Neuronal stem cell (in vitro differentiated cells): ENCODE measurements at regions not wholly inside any gene's neighbourhood (a gene's known extent, or its start where the extent isn't known, plus 50 kb on each side); places are given as distances from the start of the nearest gene placed in this dataset.
A peak's percentile ranks its signal among the peaks of the same experiment; 100 is the strongest.

Experiments
- DNase-seq: peaks from one replicate; pipeline ENCODE4 v3.0.0-alpha.2; 2013; ENCODE audit warnings: low spot score
- H2AFZ ChIP-seq: one replicate; pipeline ENCODE4 v1.6.1; 2013; ENCODE audit warnings: mild to moderate bottlenecking, low read length, inconsistent platforms
- H2AK5ac ChIP-seq: 2 replicates; pipeline ENCODE4 v1.6.1; 2013; ENCODE audit warnings: low read depth, mild to moderate bottlenecking, inconsistent platforms, low read length, moderate library complexity, mixed read lengths
- H2BK120ac ChIP-seq: 2 replicates; pipeline ENCODE4 v1.6.1; 2013; ENCODE audit warnings: low read depth, mild to moderate bottlenecking, inconsistent platforms, low read length, moderate library complexity, mixed read lengths
- H2BK12ac ChIP-seq: one replicate; pipeline ENCODE4 v1.6.1; 2013; ENCODE audit warnings: low read length, inconsistent platforms
- H2BK15ac ChIP-seq: 2 replicates; pipeline ENCODE4 v1.6.1; 2013; ENCODE audit warnings: mild to moderate bottlenecking, low read length, inconsistent platforms, mixed read lengths
- H2BK5ac ChIP-seq: one replicate; pipeline ENCODE4 v1.6.1; 2013; ENCODE audit warnings: inconsistent platforms, mild to moderate bottlenecking, low read length, moderate library complexity
- H3K14ac ChIP-seq: one replicate; pipeline ENCODE4 v1.6.1; 2013; ENCODE audit warnings: low read length, inconsistent platforms
- H3K18ac ChIP-seq: 2 replicates; pipeline ENCODE4 v1.6.1; 2013; ENCODE audit warnings: low read length, inconsistent platforms
- H3K23ac ChIP-seq: 2 replicates; pipeline ENCODE4 v1.6.1; 2013; ENCODE audit warnings: low read depth, mild to moderate bottlenecking, mixed read lengths, low read length, inconsistent platforms; ENCODE audit not compliant: poor library complexity
- H3K27ac ChIP-seq: replicated peaks from 3 replicates; pipeline ENCODE4 v1.5.1; 2013; ENCODE audit warnings: low read length, inconsistent platforms
- H3K27me3 ChIP-seq, 3 experiments: 2 replicates each; pipeline ENCODE4 v1.6.1; 2013; ENCODE audit warnings: low read length in 3 of 3, mild to moderate bottlenecking in 2 of 3, inconsistent platforms in 1 of 3, low read depth in 1 of 3, mixed read lengths in 1 of 3, moderate library complexity in 1 of 3; ENCODE audit not compliant: control insufficient read depth in 3 of 3, insufficient read depth in 3 of 3
- H3K36me3 ChIP-seq, 2 donors: replicated peaks in 1 of 2; 2 replicates each; pipeline ENCODE4 v1.6.1; 2013; ENCODE audit warnings: low read length in 2 of 2; ENCODE audit not compliant: control insufficient read depth in 2 of 2, insufficient read depth in 2 of 2
- H3K4ac ChIP-seq: 2 replicates; pipeline ENCODE4 v1.6.1; 2013; ENCODE audit warnings: inconsistent platforms, mild to moderate bottlenecking, low read length, moderate library complexity
- H3K4me1 ChIP-seq, 2 donors: 1 replicate in 1 of 2; 2 replicates in 1 of 2; pipeline ENCODE4 v1.6.1; 2013; ENCODE audit warnings: low read length in 2 of 2, low read depth in 1 of 2; ENCODE audit not compliant: control insufficient read depth in 2 of 2, insufficient read depth in 1 of 2
- H3K4me2 ChIP-seq: one replicate; pipeline ENCODE4 v1.6.1; 2013; ENCODE audit warnings: mild to moderate bottlenecking, low read length, inconsistent platforms; ENCODE audit not compliant: insufficient read depth, poor library complexity, severe bottlenecking
- H3K4me3 ChIP-seq, 2 donors: 2 replicates each; pipeline ENCODE4 v1.5.1; 2013; ENCODE audit warnings: low read length in 2 of 2, mild to moderate bottlenecking in 2 of 2, inconsistent platforms in 1 of 2, moderate library complexity in 1 of 2
- H3K79me1 ChIP-seq: one replicate; pipeline ENCODE4 v1.6.1; 2013; ENCODE audit warnings: low read depth, mild to moderate bottlenecking, inconsistent platforms, low read length, moderate library complexity
- H3K9ac ChIP-seq: one replicate; pipeline ENCODE4 v1.6.1; 2013; ENCODE audit warnings: mild to moderate bottlenecking, low read depth, low read length, inconsistent platforms; ENCODE audit not compliant: poor library complexity
- H3K9me3 ChIP-seq, 2 donors: replicated peaks in 1 of 2; 2 replicates each; pipeline versions ENCODE3 to v1.6.1; 2013; ENCODE audit warnings: low read length in 2 of 2, mild to moderate bottlenecking in 2 of 2, inconsistent platforms in 1 of 2, low read depth in 1 of 2, mixed read lengths in 1 of 2, moderate library complexity in 1 of 2; ENCODE audit not compliant: control insufficient read depth in 2 of 2, insufficient read depth in 1 of 2
- H4K8ac ChIP-seq: one replicate; pipeline ENCODE4 v1.6.1; 2013; ENCODE audit warnings: low read depth, mild to moderate bottlenecking, inconsistent platforms, low read length, moderate library complexity
- H4K91ac ChIP-seq: one replicate; pipeline ENCODE4 v1.6.1; 2013; ENCODE audit warnings: low read length, low read depth, mild to moderate bottlenecking, inconsistent platforms; ENCODE audit not compliant: poor library complexity
- WGBS, 2 donors: extraction: QIAGEN DNeasy Blood & Tissue Kit; methylation state at CpG; one replicate each; pipeline ENCODE4 v1.1.7; 2013; ENCODE audit warnings: missing lambda C conversion rate in 2 of 2, mixed read lengths in 1 of 2; ENCODE audit not compliant: insufficient read length in 2 of 2, insufficient replicate concordance in 1 of 2; ENCODE audit errors: extremely low coverage in 2 of 2; 5-methylcytosine and 5-hydroxymethylcytosine counted together

GRCh38 chr1:244780311-244780710, 55.1 kb upstream of the COX20 start:
- peak overlapping the region; percentile 43 for H3K23ac ChIP-seq
- H2BK15ac ChIP-seq, result no peak overlapping the region
- WGBS, 2 donors, result no CpG with 5 or more reads among the region's 16 CpGs

DNA sequence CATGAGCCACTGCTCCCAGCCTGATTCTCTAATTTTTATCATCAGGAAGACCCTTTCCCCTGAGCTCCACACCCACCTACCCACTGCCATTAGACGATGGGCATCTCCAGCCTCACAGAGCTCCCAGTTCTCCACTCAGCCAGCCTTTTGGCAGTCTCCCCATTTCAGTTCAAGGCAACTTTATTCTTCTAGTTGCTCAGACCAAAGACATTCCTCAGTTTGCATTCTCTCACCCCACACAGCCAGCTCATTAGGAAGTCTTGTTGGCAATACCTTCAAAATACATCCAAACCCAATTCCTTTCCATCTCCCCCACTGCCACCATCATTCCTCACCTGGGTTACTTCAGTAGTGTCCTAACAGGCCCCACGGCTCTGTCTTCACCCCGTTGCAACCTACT, 53.4 kb upstream of the COX20 start:
- no peak overlapping the region for H4K91ac ChIP-seq
- no peak overlapping the region for H2BK120ac ChIP-seq
- DNase-seq, result no peak
- H2BK12ac ChIP-seq, result no peak overlapping the region
- H3K18ac ChIP-seq, result no peak overlapping the region
- H3K23ac ChIP-seq, result no peak overlapping the region
- no peak overlapping the region for H3K27ac ChIP-seq
- no peak overlapping the region for H3K4me2 ChIP-seq
- H2BK5ac ChIP-seq, result no peak overlapping the region
- H3K79me1 ChIP-seq, result no peaks in the 10 kb centered on the region
- H3K4me1 ChIP-seq, result no peaks in the 10 kb centered on the region
- peaks cover 0 to 1% of the 10 kb centered on the region in 2 donors for H3K9me3 ChIP-seq
- no peak overlapping the region for H3K4me3 ChIP-seq
- H4K8ac ChIP-seq, result no peak overlapping the region
- no peaks in the 10 kb centered on the region for H3K27me3 ChIP-seq
- no peak overlapping the region for H3K4ac ChIP-seq
- no peak overlapping the region for H2BK15ac ChIP-seq
- H2AK5ac ChIP-seq, result no peak overlapping the region
- H2AFZ ChIP-seq, result no peak overlapping the region
- no peaks in the 10 kb centered on the region for H3K36me3 ChIP-seq
- no CpG with 5 or more reads among the region's 3 CpGs for WGBS, 2 donors
- H3K9ac ChIP-seq, result no peak overlapping the region
- H3K14ac ChIP-seq, result no peak overlapping the region

More at GRCh38 chr1:244780311-244780710, 55.1 kb upstream of the COX20 start:
- H3K36me3 ChIP-seq, result no peaks in the 10 kb centered on the region
- no peak overlapping the region for H2AFZ ChIP-seq
- no peak overlapping the region for H3K9ac ChIP-seq
- no peak overlapping the region for H4K8ac ChIP-seq
- no peaks in the 10 kb centered on the region for H3K79me1 ChIP-seq
- H4K91ac ChIP-seq, result no peak overlapping the region
- no peak overlapping the region for H3K18ac ChIP-seq
- H3K27me3 ChIP-seq, result no peaks in the 10 kb centered on the region
- no peak overlapping the region for H3K4me3 ChIP-seq
- H3K4ac ChIP-seq, result no peak overlapping the region
- no peak overlapping the region for H3K4me2 ChIP-seq
- H2AK5ac ChIP-seq, result no peak overlapping the region
- H2BK120ac ChIP-seq, result no peak overlapping the region
- H2BK12ac ChIP-seq, result peak overlapping the region; percentile 73
- peak overlapping the region; percentile 38 for H3K14ac ChIP-seq
- H3K4me1 ChIP-seq, result no peaks in the 10 kb centered on the region
- no peak for DNase-seq
- peaks cover 0 to 1% of the 10 kb centered on the region in 2 donors for H3K9me3 ChIP-seq
- no peak overlapping the region for H2BK5ac ChIP-seq
- H3K27ac ChIP-seq, result no peak overlapping the region

DNA sequence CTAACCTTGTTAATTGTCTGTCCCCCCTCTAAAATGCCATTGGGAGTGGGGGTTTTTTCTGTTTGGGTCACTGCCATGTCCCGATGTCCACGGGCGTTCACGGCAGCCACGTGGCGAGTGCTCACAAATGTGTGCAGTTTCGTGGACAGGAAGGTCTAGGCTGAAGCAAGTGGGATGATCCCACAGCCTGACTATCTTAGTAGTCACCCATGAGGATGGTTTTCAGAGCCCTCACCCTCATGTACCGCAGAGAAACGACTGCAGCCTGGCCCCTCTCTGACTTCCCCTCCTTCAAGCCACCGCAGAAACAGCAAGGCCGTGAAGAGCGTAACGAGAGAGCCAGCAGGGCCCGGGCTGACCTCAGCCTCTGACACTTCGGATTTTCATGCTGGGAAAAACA, 52.3 kb upstream of the COX20 start:
- H4K91ac ChIP-seq, result no peak overlapping the region
- no peak for DNase-seq
- WGBS, 2 donors, result no CpG with 5 or more reads among the region's 15 CpGs

More for the DNA sequence above, 52.3 kb upstream of the COX20 start:
- Histone ChIP-seq H3K9ac (no peak overlapping the region), H3K4me1 (no peaks in the 10 kb centered on the region), H2AFZ (no peak overlapping the region), H3K14ac (no peak overlapping the region), H3K4me2 (no peak overlapping the region), H3K4ac (no peak overlapping the region), H2BK15ac (no peak overlapping the region), H2AK5ac (no peak overlapping the region), H3K18ac (peak overlapping the region; percentile 35), H3K4me3 (no peak overlapping the region), H3K9me3 (peaks cover 0 to 1% of the 10 kb centered on the region in 2 donors), H3K27ac (no peak overlapping the region), H2BK12ac (no peak overlapping the region), H4K8ac (no peak overlapping the region), H2BK5ac (no peak overlapping the region), H3K36me3 (no peaks in the 10 kb centered on the region), H3K23ac (no peak overlapping the region), H2BK120ac (no peak overlapping the region), H3K27me3 (no peaks in the 10 kb centered on the region), H3K79me1 (no peaks in the 10 kb centered on the region)
